SU-DHL-6 (cell line): ENCODE measurements at regions not wholly inside any gene's neighbourhood (a gene's known extent, or its start where the extent isn't known, plus 50 kb on each side); places are given as distances from the start of the nearest gene placed in this dataset.

ENCODE experiments used
- H2AFZ ChIP-seq: fragments of 200-600 bp; sonication (generic); 2 replicates; pipeline ENCODE4 v1.6.1; 2014; ENCODE audit warnings: low read depth, mild to moderate bottlenecking, moderate library complexity, mixed read lengths, antibody characterized with exemption, low read length; ENCODE audit not compliant: severe bottlenecking
- H3F3A ChIP-seq: fragments of 200-600 bp; shearing (Covaris generic); 2 replicates; pipeline ENCODE4 v1.6.0; 2016; ENCODE audit warnings: antibody characterized with exemption, mild to moderate bottlenecking; ENCODE audit not compliant: insufficient read depth
- H3K27ac ChIP-seq: fragments of 200-600 bp; sonication (generic); 2 replicates; pipeline ENCODE4 v1.5.1; 2016; ENCODE audit warnings: low read depth, mild to moderate bottlenecking, low read length, moderate library complexity, mixed read lengths
- H3K27me3 ChIP-seq: fragments of 200-600 bp; sonication (generic), shearing (Covaris generic); 2 replicates; pipeline ENCODE4 v1.6.0; 2014; ENCODE audit warnings: mild to moderate bottlenecking, low read length
- H3K36me3 ChIP-seq: fragments of 200-600 bp; sonication (generic); 2 replicates; pipeline ENCODE4 v1.6.1; 2014; ENCODE audit warnings: mild to moderate bottlenecking, low read length, mixed read lengths
- H3K4me2 ChIP-seq: fragments of 300-600, 200-600 bp; shearing (Covaris generic), sonication (generic); 2 replicates; pipeline ENCODE4 v1.6.0; 2014; ENCODE audit warnings: low read length, low read depth, mild to moderate bottlenecking; ENCODE audit not compliant: poor library complexity, severe bottlenecking
- H3K4me3 ChIP-seq: fragments of 200-600 bp; sonication (generic); 2 replicates; pipeline ENCODE4 v1.5.1; 2014; ENCODE audit warnings: antibody characterized with exemption, low read length, mild to moderate bottlenecking, mixed read lengths; ENCODE audit not compliant: insufficient read depth, poor library complexity, severe bottlenecking
- H3K79me2 ChIP-seq: fragments of 200-600 bp; sonication (generic); 2 replicates; pipeline ENCODE4 v1.6.1; 2014; ENCODE audit warnings: mild to moderate bottlenecking, low read length, moderate library complexity; ENCODE audit not compliant: insufficient read depth
- H3K9ac ChIP-seq: fragments of 200-600 bp; sonication (generic); 2 replicates; pipeline ENCODE4 v1.7.0; 2014; ENCODE audit warnings: mild to moderate bottlenecking, low read length
- H3K9me2 ChIP-seq: fragments of 200-600 bp; sonication (generic); replicated peaks from 2 replicates; pipeline ENCODE4 v1.6.1; 2014; ENCODE audit warnings: low read length; ENCODE audit not compliant: insufficient read depth
- H3K9me3 ChIP-seq: fragments of 200-600 bp; sonication (generic); 2 replicates; pipeline ENCODE4 v1.6.1; 2014; ENCODE audit warnings: low read length, mixed read lengths; ENCODE audit not compliant: insufficient read depth
- H4K20me1 ChIP-seq: fragments of 200-600 bp; sonication (generic); 2 replicates; pipeline ENCODE4 v1.6.1; 2014; ENCODE audit warnings: low read depth, mild to moderate bottlenecking, antibody characterized with exemption, low read length, moderate library complexity, mixed read lengths
- CTCF ChIP-seq: fragments of 200-600 bp; sonication (generic); IDR thresholded peaks from one replicate; pipeline ENCODE4 v1.5.1; 2017; ENCODE audit warnings: antibody characterized with exemption, mild to moderate bottlenecking, low read length, moderate library complexity; ENCODE audit not compliant: insufficient read depth, poor library complexity, severe bottlenecking
- EZH2phosphoT487 ChIP-seq: fragments of 200-600 bp; sonication (generic), shearing (Covaris generic); conservative IDR thresholded peaks from 2 replicates; pipeline ENCODE4 v1.6.1; 2018; ENCODE audit warnings: mild to moderate bottlenecking, antibody characterized with exemption, low read length, moderate library complexity, mixed read lengths

GRCh38 chr10:78720091-78720490 lies 348.7 kb upstream of the ZMIZ1 start:
- no peaks in the 10 kb centered on the region for H3F3A ChIP-seq
- H3K27ac ChIP-seq = no peak overlapping the region
- no peaks in the 10 kb centered on the region for H3K9me3 ChIP-seq
- H3K9me2 ChIP-seq = no peaks in the 10 kb centered on the region
- no peak overlapping the region for H3K9ac ChIP-seq
- H3K4me2 ChIP-seq = no peak overlapping the region
- no peak overlapping the region for H3K4me3 ChIP-seq
- H3K79me2 ChIP-seq = no peaks in the 10 kb centered on the region
- H3K27me3 ChIP-seq = no peaks in the 10 kb centered on the region
- no peaks in the 10 kb centered on the region for H3K36me3 ChIP-seq
- H2AFZ ChIP-seq = no peak overlapping the region
- no peaks in the 10 kb centered on the region for H4K20me1 ChIP-seq
- TF ChIP-seq CTCF = no peak
- TF ChIP-seq EZH2phosphoT487 = no peak

- no peaks in the 10 kb centered on the region for H4K20me1 ChIP-seq
- H3K9ac ChIP-seq = no peak overlapping the region
- H3K27me3 ChIP-seq = no peaks in the 10 kb centered on the region
- H3F3A ChIP-seq = no peaks in the 10 kb centered on the region
- no peaks in the 10 kb centered on the region for H3K9me2 ChIP-seq
- no peak overlapping the region for H3K27ac ChIP-seq
- no peaks in the 10 kb centered on the region for H3K36me3 ChIP-seq
- no peak overlapping the region for H3K4me3 ChIP-seq
- no peaks in the 10 kb centered on the region for H3K79me2 ChIP-seq
- TF ChIP-seq EZH2phosphoT487 (no peak), CTCF (no peak)
- no peak overlapping the region for H2AFZ ChIP-seq
- no peaks in the 10 kb centered on the region for H3K9me3 ChIP-seq
- H3K4me2 ChIP-seq = no peak overlapping the region
Measured at GRCh38 chr10:78721231-78721630, 347.5 kb upstream of the ZMIZ1 start.

GRCh38 chr10:78724846-78725245 lies 343.9 kb upstream of the ZMIZ1 start:
- H3K4me3 ChIP-seq = no peak overlapping the region
- H3K4me2 ChIP-seq = no peak overlapping the region
- H3F3A ChIP-seq = no peaks in the 10 kb centered on the region
- no peak overlapping the region for H3K27ac ChIP-seq
- H3K9me2 ChIP-seq = no peaks in the 10 kb centered on the region
- H3K27me3 ChIP-seq = no peaks in the 10 kb centered on the region
- TF ChIP-seq EZH2phosphoT487 (no peak), CTCF (no peak)
- H4K20me1 ChIP-seq = no peaks in the 10 kb centered on the region
- H3K9ac ChIP-seq = no peak overlapping the region
- no peaks in the 10 kb centered on the region for H3K36me3 ChIP-seq
- H2AFZ ChIP-seq = no peak overlapping the region
- H3K9me3 ChIP-seq = no peaks in the 10 kb centered on the region
- no peaks in the 10 kb centered on the region for H3K79me2 ChIP-seq

GRCh38 chr10:78726171-78726570 lies 342.6 kb upstream of the ZMIZ1 start:
- no peak overlapping the region for H3K4me3 ChIP-seq
- no peak overlapping the region for H3K27ac ChIP-seq
- no peaks in the 10 kb centered on the region for H3K9me3 ChIP-seq
- H3K36me3 ChIP-seq = no peaks in the 10 kb centered on the region
- no peak overlapping the region for H2AFZ ChIP-seq
- H3K9me2 ChIP-seq = no peaks in the 10 kb centered on the region
- H3K27me3 ChIP-seq = no peaks in the 10 kb centered on the region
- H3K9ac ChIP-seq = no peak overlapping the region
- no peaks in the 10 kb centered on the region for H3F3A ChIP-seq
- H3K4me2 ChIP-seq = no peak overlapping the region
- TF ChIP-seq EZH2phosphoT487 (no peak), CTCF (no peak)
- H3K79me2 ChIP-seq = no peaks in the 10 kb centered on the region
- H4K20me1 ChIP-seq = no peaks in the 10 kb centered on the region
